ENCODE measurements at regions not wholly inside any gene's neighbourhood (a gene's known extent, or its start where the extent isn't known, plus 50 kb on each side); places are given as distances from the start of the nearest gene placed in this dataset.

- DNase-seq (ENCODE audit: insufficient read length, low spot score): no peak
- TF ChIP-seq, protein P1, sequence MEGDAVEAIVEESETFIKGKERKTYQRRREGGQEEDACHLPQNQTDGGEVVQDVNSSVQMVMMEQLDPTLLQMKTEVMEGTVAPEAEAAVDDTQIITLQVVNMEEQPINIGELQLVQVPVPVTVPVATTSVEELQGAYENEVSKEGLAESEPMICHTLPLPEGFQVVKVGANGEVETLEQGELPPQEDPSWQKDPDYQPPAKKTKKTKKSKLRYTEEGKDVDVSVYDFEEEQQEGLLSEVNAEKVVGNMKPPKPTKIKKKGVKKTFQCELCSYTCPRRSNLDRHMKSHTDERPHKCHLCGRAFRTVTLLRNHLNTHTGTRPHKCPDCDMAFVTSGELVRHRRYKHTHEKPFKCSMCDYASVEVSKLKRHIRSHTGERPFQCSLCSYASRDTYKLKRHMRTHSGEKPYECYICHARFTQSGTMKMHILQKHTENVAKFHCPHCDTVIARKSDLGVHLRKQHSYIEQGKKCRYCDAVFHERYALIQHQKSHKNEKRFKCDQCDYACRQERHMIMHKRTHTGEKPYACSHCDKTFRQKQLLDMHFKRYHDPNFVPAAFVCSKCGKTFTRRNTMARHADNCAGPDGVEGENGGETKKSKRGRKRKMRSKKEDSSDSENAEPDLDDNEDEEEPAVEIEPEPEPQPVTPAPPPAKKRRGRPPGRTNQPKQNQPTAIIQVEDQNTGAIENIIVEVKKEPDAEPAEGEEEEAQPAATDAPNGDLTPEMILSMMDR (IDR thresholded peaks at IDR 0.05; ENCODE audit: insufficient read depth, missing control alignments): no peak
- no peak for FAIRE-seq
These were observed 1148.4 kb downstream of the VRK1 start for GRCh38 chr14:97945631-97946030.

- DNase-seq (ENCODE audit: insufficient read length, low spot score): no peak
- FAIRE-seq: no peak
These were observed 1149.1 kb downstream of the VRK1 start for GRCh38 chr14:97946240-97946639.

GRCh38 chr14:97946641-97947040 lies 1149.5 kb downstream of the VRK1 start:
- FAIRE-seq: no peak
- DNase-seq (ENCODE audit: insufficient read length, low spot score): no peak
- TF ChIP-seq, protein P1 (IDR thresholded peaks at IDR 0.05; ENCODE audit: insufficient read depth, missing control alignments): no peak

More at GRCh38 chr14:97946240-97946639, 1149.1 kb downstream of the VRK1 start:
- TF ChIP-seq, protein P1 (IDR thresholded peaks at IDR 0.05; ENCODE audit: insufficient read depth, missing control alignments): no peak

- FAIRE-seq (no peak), DNase-seq (ENCODE audit: insufficient read length, low spot score) (no peak)
- TF ChIP-seq, protein P1 (IDR thresholded peaks at IDR 0.05; ENCODE audit: insufficient read depth, missing control alignments): no peak
These were observed 1151.7 kb downstream of the VRK1 start for GRCh38 chr14:97948841-97949240.

DNA sequence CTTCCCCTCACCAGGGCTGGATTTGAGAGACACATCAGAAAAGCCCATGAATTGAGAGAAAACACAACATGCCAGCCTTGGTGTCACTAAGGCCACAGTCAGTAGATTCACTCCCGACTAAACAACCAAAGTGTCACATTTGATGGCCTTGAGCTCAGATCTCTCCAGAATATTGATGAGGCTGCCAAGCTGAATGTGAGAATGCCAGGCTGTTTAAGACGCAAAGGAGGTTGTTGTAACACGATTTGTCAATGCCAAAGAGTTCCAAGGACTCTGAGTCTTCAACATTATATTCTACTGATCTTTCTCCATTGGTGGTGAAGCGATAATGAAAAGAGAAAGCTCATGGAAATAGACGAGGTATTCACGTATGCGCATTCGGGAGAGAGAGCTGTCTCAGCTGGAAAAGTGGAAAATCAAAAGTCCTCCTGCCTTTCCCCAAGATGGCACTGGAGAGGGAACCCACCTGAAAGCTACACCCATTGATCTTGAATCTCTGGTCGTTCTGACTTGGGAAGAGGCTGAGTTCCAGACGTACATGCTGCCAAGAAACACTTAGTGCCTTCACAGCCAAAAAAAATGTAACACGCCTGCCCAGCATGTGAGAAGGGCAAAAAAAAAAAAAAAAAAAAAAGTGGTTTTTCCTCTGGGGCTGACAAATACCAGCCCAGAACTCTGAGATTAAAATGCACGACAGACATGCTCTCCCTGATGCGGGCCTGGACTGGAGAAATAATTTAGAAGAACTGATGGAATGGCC lies 1159.6 kb downstream of the VRK1 start:
- DNase-seq (ENCODE audit: insufficient read length, low spot score) (no peak), FAIRE-seq (no peak)
- TF ChIP-seq, protein P1 (IDR thresholded peaks at IDR 0.05; ENCODE audit: insufficient read depth, missing control alignments): no peak

DNA sequence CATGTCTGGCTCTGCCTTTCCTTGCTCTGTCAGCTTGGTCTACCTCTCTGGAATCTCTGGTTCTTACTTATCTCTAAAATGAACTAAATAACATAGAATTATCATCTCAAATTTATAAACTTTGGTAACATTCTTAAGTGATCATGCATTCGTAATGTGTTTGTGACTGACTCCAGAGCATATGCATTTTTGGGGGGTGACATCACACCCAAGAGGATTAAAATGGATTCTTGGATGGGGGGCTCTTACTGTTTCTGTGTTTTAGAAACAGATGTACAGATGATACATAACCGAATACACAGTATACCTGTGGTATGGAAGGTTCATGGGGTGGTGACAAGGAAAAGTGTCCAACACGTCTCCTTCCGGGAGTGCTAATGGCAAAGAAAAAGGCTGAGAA lies 1162.1 kb downstream of the VRK1 start:
- TF ChIP-seq, protein P1 (IDR thresholded peaks at IDR 0.05; ENCODE audit: insufficient read depth, missing control alignments): no peak
- DNase-seq (ENCODE audit: insufficient read length, low spot score): no peak
- no peak for FAIRE-seq

DNA sequence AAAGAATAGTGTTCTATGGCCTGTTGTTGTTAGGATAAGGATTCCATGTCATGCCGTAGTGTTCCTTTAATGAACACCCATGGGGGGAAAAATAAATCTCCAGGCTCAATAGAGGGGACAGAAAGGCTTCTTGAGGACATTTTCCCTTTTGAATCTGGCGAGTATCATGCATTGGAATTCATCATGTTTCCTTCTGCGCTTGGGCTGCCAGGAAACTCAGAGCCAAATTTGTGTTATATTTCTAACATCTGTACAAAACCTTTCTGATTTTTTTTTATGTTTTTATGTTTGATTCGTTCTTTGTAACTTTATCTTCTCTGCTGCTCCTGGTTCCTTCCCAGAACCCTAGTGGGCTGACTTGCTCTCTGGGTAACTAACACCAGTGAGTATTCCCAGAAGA lies 1163.3 kb downstream of the VRK1 start:
- no peak for DNase-seq (ENCODE audit: insufficient read length, low spot score)
- FAIRE-seq: no peak
- TF ChIP-seq, protein P1 (IDR thresholded peaks at IDR 0.05; ENCODE audit: insufficient read depth, missing control alignments): no peak
